ENCODE measurements at regions not wholly inside any gene's neighbourhood (a gene's known extent, or its start where the extent isn't known, plus 50 kb on each side); places are given as distances from the start of the nearest gene placed in this dataset.

- no peaks in the 10 kb centered on the region for H3K36me3 Mint-ChIP-seq (ENCODE audit: low read depth)
- no peak for ATAC-seq
Measured at GRCh38 chr6:63099772-63100459, 111.4 kb upstream of the FKBP1C start.

More at GRCh38 chr6:63099772-63100459, 111.4 kb upstream of the FKBP1C start:
- Histone ChIP-seq H3K4me1 (ENCODE audit: insufficient read depth) (no peaks in the 10 kb centered on the region), H3K4me3 (no peak overlapping the region), H3K36me3 (ENCODE audit: insufficient read depth) (no peaks in the 10 kb centered on the region), H3K4me2 (no peak overlapping the region), H3K27ac (ENCODE audit: low read depth) (no peak overlapping the region), H3F3A (replicated peaks; ENCODE audit: low read depth) (no peaks in the 10 kb centered on the region), H2AFZ (no peak overlapping the region; the same call in 1 of the 2 replicates), H3K79me2 (replicated peaks; ENCODE audit: insufficient read depth) (no peaks in the 10 kb centered on the region), H4K20me1 (replicated peaks; ENCODE audit: insufficient read depth) (no peaks in the 10 kb centered on the region), H3K27me3 (ENCODE audit: insufficient read depth) (no peaks in the 10 kb centered on the region), H3K9me2 (ENCODE audit: insufficient read depth) (peaks cover 1% of the 10 kb centered on the region)
- Mint-ChIP-seq H3K4me3 (no peak overlapping the region), H3K9me3 (peaks cover 21% of the 10 kb centered on the region), H3K27me3 (ENCODE audit: insufficient read depth, low read depth, poor library complexity) (no peaks in the 10 kb centered on the region), H3K4me1 (no peaks in the 10 kb centered on the region), H3K27ac (no peak overlapping the region)
- no peak for TF ChIP-seq EZH2phosphoT487 (IDR thresholded peaks at IDR 0.05; ENCODE audit: unreplicated experiment)
- TF ChIP-seq JUNB (IDR thresholded peaks at IDR 0.05; ENCODE audit: unreplicated experiment): no peak
- TF ChIP-seq REST (IDR thresholded peaks at IDR 0.05; ENCODE audit: unreplicated experiment): no peak
- TF ChIP-seq POLR2AphosphoS5 (IDR thresholded peaks at IDR 0.05; ENCODE audit: low read depth): no peak
- no peak for TF ChIP-seq CTCF (conservative IDR thresholded peaks at IDR 0.05; ENCODE audit: low read depth in 2 of 2)
- no peak for TF ChIP-seq EZH2 (IDR thresholded peaks at IDR 0.05; ENCODE audit: low read depth, unreplicated experiment)
- no peak for DNase-seq (ENCODE audit: low spot score)
